HG02870 (cell line): ENCODE measurements at regions not wholly inside any gene's neighbourhood (a gene's known extent, or its start where the extent isn't known, plus 50 kb on each side); places are given as distances from the start of the nearest gene placed in this dataset.
"Not testable (repeated sequence)": the region's sequence is repeated elsewhere in the genome, so short reads cannot be mapped to it uniquely, and the experiment has no call there.

Experiments
- ATAC-seq: cut with Tn5 transposase; IDR thresholded peaks from one replicate; pipeline ENCODE4 v1.9.1; 2021; ENCODE audit warnings: mild to moderate bottlenecking, moderate library complexity; ENCODE audit not compliant: unreplicated experiment

DNA sequence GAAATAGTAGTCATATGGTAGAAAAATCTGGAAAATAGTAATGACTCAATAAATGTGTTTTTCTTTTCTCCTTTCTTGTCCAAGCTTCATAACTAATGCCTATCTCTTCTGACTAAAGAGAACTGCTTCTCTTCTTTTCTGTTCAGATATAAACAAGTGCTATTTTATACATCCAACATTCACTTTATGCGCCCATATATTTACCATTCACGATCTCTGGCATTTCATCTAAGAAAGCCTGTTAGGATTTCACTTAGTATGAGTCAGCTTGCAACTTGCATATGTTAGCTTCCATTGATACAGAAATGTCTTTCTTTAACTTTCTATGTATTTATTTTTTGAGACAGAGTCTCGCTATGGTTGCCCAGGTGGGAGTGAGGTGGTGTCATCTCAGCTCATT is 224.9 kb downstream of the VAPA start:
- ATAC-seq = no peak

DNA sequence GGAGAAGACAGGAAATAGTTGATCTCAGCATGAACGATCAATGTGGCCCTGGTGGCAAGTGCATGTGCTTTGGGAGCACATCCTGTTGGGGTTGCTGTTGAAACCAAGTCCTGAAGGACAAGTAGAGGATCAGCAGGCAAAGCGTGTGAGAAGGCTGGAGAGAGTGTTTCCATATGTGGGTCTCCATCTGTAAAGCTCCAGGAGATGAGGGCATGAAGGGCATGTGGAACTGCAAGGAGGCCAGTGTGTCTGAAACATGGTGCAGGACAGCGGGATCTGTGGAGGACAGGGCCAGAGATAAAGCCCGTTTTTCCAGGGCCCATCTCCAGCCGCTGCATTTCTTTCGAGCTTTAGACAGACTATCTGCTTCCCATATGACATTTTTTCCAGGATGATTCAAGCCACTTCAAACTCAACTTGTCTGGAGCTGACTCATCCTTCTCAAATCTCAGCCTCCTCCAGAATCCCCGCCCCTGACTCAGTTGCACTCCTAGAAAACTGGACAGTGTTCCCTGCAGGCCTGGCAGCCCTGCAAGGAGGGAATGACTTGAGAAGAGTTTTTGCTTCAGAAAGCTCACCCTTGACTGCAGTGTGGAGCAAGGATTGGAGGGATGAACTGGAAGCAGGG is 226.1 kb downstream of the VAPA start:
- ATAC-seq = no peak

DNA sequence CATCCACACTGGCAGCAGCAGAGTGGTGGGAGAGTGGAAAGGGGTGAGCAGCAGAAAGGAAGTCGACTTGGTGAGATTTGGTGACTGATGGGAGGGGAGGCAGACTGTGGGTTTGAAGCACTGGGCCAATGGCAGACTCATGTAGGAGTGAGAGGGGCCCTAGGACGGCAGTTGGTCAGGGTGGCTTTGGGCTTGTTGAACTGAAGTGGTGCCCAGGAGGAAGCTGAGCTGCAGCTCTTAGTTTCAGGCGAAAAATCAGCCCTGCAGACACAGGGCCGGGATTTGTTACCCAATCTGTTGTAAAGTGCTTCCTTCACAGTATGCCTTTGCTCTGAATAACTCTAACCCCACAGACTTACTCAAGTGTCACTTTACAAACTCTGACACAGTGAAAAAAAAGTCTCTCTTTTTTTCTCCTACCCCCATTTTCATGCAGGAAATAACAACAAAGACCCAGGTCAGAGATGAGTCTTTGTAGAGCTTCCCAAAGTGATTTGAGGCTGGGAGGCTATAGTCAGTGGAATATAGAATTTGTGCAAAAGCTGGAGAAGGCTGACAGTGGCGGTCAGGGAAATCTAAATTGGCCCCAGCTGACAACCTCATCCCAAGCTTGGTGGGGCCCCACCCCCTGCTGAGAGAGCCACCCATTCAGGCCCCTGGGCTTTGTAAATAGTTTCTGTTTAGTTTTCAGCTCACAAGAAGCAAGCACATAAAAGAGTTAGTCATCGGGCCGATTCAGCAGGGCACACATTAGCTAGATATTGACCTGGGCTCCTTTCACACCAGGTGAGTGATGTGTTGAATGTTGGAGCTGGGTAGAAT is 226.9 kb downstream of the VAPA start:
- no peak for ATAC-seq

DNA sequence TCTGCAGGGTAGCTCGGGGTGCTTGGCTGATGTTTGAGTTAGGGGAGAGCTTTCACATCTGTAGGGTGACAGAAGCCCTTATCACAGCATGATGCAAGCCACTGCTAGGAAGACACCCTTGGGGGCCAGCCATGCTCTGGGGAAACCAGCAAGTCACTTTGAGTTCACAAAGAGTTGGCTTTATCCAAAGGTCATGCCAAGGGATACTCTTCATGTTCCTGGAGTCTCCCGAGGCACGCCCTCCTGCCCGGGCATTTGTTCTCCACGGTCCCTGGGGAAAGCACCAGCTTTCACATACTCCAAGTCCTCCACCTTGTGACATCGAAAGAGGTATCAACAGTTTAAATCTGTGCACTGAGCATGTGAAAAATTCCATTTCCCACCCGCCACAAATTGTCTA is 227.7 kb downstream of the VAPA start:
- no peak for ATAC-seq

DNA sequence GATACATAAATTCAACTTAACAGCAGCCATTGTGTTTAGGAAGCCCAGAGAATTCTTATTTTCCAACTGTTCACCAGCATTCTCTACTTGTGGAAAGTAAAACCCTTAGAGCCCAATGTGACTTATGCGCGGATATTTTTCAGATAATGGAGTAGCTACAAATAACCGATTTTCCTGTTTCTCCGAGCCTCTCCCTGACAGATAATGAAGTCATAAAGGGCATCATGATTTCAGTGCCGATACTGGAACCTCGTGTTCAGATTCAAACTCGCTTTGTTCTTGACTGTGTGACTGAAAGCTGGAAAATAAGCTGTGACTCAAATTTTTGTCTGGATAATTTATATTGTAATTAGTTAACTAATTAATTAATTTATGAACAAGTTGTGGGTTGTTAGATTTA is 228.2 kb downstream of the VAPA start:
- no peak for ATAC-seq

DNA sequence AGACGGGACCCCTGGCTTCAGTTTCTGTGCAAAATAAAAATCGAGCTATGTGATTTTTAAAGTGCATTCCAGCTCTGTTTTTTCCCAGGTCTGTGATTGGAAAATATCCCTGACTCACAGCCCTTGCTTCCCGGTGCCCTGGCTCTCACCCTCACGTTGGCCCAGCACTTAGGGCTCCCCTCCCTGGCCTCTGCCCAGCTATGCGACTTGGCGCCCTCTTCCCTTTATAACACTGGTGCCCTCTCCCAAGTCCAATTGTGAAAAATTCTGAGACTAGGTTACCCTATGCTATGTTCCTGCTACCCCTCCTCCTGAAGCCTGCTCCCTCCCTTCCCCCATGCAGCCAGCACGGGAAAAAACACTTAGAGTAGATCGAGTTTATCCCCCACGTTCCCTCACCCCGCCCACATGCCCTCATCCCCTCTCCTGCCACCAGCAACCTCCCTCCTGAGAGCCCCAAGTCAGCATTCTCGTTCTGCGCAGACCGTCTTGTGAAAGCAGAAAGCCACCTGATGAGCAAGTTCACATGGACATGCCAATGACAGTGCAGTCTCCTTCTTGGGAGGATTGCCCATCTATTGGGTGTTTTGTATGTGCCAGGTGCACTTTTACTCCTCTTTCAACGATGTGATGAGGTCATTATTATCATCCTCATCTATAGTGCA is 228.8 kb downstream of the VAPA start:
- no peak for ATAC-seq

DNA sequence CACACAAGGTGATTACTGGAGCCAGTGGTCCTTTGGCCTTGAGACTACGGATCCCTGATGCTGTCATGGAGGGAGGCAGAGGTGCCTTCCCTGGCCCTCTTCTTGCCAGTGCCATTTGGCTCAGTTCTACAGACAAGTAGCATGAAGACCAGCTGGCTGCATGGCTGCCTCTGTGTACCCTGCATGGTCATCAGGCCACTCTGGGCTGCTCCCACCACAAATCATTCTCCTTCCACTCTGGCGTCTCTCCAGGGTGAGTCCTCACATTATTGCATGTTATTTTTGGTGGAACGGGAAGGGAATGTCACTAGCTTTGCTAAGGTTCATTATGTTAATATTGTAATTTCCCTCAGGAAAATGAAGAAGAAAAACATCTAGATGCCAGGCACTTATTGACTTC is 229.8 kb downstream of the VAPA start:
- ATAC-seq = no peak

DNA sequence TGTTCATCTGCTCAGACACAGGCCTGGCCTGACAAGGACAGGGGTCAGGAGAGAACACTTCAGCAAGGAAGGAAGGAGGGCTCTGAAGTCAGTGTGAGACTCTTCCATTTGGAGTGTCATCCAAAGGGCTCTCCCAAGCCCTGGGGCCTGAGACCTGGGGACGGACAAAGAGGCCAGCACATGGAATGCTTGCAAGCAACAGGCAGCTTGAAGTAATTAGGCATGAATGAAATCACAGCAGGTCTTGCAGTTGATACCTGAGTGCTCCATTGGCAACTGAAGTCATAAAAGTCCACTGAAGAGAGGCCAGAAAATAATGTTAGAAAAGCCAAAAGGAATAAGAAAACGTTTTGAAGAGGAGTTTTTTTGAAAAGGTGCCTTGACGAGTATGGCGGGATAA is 231.7 kb downstream of the VAPA start:
- no peak for ATAC-seq

DNA sequence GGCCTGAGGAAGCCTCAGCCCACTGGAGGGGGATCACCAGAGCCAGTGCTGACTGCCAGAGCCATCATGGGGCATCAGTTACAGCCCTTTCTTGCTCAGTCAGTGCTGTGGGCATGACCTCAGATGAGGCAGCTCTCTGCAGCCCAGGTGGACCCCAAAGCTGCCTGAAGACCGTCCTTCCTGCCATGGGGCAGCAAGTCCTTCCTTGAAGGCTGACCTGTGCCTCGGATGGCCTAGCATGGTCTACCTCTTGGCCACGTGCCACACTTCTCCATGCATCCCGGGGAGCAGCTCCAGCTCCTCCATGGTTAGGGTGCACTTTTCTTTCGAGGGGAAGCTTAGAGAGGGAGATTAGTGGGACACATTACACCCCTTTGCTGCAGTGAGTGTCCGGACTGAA is 233.4 kb downstream of the VAPA start:
- no peak for ATAC-seq

DNA sequence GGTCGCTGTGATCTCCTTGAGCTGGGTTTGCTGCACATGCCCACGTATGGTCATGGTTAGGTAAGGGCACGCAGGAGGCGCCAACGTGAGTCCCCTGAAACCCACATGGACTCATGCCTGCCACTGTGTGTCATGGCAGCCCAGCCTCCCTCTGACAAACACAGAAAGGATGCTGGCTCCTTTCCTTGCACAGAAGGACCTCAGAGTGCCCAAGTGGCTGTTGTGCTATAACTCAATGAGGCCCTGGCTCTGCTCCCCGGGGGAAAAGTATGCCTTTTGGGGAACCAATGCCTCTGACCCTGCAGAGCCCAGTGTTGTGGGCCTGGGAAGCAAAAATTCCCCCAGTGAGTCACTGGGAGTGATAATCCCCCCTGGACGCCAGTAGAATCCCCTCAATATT is 233.9 kb downstream of the VAPA start:
- ATAC-seq = no peak

DNA sequence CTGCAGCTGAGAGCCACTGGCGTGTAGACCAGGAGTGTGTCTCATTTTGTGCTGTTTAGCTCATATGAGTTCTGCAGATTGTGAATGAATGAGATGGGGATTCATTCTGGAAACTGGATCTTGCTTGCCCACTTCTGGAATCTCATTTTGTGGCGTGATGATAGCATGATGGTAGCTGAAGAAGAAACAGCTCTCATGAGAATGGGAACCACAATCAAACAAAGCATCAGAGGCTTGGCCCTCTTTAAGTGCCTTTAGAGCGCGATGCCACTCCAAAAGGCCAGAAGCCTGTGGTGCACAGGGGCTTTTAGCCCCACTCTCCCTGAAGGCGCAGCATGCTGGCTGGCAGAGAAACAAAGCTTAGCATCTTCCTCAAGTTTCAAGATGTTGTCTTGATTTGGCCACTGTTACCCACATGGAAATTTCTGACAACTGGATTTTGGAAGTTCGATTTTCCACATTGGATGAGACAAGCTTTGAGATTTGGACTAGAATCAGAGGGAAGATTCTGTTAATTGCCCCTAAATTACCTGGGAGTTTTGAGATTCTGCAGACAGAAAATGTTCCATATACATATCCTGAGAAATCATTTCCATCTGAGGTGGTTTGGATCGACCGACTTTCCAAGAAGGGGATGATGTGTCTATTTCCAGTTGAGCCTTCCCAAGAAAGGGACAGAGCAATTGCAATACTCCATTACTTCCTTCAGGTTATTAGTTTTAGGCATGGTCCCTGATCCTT is 234.5 kb downstream of the VAPA start:
- no peak for ATAC-seq

DNA sequence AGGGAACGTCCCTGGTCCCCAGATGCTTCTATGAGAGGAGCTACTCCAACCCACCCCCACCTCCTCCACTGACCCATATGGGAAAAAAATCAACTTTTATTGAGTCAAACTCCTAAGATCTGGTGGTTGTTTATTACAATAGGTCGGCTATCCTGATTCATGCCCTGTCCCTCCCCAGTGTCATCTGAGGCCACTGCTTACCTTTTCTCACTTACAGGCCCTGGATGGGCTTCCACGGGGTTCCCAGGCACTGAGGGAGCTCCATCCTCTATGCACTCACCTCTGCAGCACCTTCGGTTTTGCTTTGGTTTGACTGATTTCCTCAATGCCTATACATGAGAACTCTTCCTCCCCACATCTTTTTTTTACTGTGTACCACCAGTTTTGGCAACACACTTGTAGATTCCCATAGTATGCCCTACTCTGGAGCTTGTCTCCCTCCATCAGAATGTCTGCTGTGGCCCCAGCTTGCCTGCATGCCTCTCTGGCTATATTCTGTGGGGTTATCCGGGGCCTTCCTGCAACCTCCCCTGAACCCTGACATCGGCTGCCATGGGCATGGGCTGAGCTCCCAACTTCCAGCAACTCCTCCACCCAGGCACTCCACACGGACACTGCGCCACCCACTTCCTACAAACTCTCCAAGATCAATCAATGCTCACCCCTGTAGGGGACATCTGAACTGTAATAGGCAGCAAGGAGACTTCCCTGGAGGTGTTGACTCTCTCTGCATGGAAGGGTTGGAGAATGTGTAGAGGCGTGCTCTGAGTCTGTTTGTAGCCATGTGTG is 236.1 kb downstream of the VAPA start:
- ATAC-seq = no peak

DNA sequence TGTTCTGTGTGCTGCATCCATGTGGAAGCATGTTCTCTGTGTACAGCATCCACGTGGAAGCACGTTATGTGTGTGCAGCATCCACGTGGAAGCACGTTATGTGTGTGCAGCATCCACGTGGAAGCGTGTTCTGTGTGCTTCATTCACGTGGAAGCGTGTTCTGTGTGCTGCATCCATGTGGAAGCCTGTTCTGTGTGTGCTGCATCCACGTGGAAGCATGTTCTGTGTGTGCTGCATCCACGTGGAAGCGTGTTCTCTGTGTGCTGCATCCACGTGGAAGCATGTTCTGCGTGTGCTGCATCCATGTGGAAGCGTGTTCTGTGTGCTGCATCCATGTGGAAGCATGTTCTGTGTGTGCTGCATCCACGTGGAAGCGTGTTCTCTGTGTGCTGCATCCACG is 236.8 kb downstream of the VAPA start:
- not testable (repeated sequence) for ATAC-seq

DNA sequence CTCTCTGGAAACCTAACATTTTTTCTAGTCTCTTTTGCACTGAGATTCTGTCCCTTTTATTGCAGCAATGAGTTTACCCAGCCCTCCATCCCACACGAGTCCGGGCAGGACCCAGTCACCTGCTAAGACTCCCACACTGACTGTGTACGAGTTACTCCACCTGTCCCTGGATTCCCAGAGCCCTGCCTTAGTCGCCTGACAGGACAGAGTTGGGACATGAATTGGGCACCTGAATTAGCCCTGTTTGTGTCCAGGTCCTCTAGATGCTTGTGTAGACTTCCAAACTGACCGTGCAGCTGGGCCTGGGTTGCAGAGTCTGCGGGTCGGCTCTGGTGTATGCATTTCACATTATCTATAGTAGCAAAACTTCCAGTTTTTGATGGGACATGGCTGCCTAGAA is 238.7 kb downstream of the VAPA start:
- no peak for ATAC-seq

DNA sequence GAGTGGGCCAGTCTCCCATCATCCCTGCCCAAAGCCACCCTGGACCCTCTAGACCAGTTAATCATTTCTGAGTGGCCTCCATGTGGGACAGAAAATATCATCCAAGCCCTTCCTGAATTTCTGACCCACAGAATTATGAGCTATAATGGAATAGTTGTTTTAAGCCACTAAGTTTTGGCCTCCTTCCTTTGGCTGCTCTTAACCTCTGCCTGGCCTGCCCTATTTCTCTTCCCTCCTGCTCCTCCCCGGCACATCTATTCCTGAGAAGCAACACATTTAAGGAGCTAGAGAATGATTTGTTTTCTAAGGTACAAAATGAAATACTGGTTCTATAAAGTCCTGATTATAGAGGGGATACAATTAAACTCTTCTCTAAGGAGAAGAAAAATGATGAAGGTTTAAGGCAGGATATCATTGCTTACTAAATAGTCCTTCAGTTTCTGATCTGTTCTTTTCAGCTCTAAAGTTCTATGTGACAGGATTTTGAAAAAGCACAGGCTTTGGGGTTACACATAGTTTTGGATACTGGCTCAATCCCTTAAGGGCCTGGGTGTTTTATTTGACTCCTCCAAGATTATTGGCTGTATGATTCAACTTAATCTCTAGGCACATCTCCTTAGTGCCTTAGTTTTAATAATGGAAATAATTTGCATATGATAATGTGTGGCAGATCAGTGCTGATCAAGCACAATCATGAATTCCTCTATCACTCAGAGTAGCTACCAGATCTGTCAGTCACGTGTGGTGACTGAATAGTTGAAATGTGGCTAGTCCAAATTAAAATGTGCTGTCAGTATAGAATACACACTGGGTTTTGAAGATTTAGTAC is 240.3 kb downstream of the VAPA start:
- no peak for ATAC-seq

DNA sequence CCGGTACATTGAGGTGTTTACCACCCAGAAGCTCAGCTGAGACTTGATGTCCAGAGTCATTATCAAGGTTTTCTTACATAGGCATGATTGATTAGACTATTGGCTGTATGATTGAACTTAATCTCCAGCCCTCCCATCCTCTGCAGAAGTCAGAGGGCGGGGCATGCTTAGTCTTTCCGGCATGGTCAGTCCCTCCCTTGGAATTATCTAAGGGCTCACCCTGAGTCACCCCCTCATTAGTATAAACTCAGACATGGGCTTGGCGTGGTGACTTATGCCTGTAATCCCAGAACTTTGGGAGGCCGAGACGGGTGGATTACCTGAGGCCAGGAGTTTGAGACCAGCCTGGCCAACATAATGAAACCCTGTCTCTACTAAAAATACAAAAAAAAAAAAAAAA is 243.9 kb downstream of the VAPA start:
- ATAC-seq = no peak

DNA sequence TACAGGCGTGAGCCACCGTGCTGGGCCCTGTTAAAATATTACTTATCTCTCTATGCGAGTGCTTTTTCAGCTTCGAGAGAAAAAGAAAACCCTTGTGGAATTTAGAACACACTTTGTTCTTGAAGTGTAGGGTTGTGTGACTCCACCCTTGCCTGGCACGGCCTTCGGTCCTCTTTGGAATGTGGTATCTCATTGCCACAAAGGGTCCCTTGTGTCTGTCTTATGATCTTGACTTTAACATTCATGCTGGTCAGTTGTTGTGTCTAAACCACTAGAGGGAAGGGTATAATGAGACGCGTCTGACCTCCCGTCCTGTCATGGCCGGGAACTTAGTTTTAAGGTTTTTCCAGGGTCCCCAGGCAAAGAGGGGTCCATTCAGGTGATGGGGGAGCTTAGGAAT is 246.4 kb downstream of the VAPA start:
- no peak for ATAC-seq

DNA sequence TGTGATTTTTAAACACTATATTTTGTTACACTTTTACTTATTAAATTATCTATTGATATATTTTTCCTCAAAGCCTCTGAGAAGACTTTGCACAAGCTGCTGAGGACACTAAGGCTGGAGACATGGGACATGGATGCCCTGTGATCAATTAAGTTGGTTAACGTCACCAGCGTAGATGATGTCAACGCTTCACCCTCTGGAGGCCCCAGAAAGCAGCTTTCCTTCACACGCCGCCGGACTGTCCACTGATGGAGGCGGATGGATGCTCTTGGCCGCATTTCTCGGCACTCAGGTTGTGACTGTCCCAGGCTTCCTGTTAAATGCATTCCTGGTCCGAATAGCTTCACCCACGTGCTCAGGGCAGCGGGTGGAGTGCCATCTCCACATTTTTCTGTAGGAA is 247.5 kb downstream of the VAPA start:
- no peak for ATAC-seq

DNA sequence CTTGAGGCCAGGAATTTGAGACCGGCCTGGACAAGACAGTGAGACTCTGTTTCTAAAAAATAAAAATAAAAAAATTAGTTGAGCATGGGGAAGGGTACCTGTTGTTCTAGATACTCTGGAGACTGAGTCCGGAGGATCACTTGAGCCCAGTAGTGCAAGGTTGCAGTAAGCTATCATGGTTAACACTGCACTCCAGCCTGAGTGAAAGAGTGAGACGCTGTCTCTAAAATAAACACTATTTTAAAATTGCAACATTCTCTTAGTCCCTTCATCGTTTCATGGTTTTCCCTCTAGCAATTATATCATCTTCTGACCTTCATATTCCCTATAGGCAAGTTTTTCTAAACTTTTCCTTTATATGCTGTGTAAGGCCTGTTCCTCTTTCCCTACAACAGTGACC is 248.5 kb downstream of the VAPA start:
- no peak for ATAC-seq
